Eye (tissue), 1 donor: ENCODE measurements at regions not wholly inside any gene's neighbourhood (a gene's known extent, or its start where the extent isn't known, plus 50 kb on each side); places are given as distances from the start of the nearest gene placed in this dataset.
"Not testable (repeated sequence)": the region's sequence is repeated elsewhere in the genome, so short reads cannot be mapped to it uniquely, and the experiment has no call there.

Experiments
- DNase-seq: peaks from one replicate; pipeline ENCODE4 v3.0.0-alpha.2; 2015

DNA sequence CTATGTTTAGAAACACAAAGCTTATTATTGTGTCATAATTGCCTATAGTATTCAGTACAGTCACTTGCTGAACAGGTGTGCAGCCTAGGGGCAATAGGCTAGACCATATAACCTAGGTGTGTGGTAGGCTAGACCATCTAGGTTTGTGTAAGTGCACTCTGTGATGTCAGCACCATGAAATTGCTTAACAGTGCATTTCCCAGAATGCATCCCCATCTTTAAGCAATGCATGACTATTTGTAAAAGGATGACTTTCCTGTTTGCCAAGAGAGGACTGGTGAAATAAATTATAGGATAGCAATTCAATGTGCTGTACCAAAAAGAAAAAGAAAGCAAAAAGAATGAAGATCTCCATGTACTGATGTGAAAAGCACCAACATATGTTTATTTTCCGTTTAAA lies 288.7 kb upstream of the AUTS2 start:
- no peak for DNase-seq

DNA sequence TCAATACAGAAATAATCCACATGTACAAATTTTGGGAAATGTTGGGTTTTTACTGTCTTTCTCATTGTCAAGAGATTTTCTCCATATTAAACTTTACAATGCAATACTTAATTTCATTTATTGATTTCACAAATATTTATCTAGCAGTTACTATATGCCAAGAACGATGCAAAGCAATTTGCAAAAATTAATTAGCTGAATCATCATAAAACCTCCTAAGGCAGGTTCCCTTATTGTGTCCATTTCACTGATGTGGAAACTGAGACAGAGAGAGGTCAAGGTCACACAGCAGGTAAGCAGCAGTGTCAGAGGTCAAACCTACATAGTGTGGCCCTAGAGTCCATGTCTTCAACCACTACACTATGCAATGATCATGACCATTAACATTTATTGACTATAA lies 286.8 kb upstream of the AUTS2 start:
- DNase-seq, result no peak

DNA sequence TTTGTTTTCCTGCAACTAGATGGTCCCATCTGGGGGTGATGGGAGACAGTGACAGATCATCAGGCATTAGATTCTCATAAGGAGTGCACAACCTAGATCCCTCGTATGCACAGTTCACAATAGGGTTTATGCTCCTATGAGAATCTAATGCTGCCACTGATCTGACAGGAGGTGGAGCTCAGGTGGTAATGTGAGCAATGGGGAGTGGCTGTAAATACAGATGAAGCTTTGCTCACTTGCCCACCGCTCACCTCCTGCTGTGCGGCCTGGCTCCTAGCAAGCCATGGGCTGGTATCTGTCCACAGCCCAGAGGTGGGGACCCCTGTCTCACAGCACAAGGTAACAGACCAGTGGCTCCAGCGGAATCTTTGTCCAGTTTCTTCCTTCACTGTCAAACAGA lies 284.4 kb upstream of the AUTS2 start:
- not testable (repeated sequence) for DNase-seq

DNA sequence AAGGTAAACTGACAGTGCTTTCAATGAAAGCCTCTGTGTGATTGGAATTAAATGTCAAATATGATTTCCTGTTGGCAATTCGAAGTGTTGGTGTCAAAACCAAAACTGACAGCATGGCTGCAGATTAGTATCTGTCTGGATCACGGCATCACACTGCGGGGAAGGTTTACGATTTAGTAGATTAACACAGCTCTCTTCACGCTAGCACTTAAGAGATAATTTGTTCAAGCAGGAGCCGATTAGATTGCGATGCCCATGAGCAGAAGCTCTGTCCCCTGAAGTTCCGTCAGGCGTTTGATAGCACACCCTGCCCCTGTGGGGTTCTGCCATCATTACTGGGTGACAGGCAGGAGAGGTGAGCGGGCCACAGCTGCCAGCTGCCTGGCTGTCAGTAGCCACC lies 279.5 kb upstream of the AUTS2 start:
- DNase-seq, result peak; percentile 36

DNA sequence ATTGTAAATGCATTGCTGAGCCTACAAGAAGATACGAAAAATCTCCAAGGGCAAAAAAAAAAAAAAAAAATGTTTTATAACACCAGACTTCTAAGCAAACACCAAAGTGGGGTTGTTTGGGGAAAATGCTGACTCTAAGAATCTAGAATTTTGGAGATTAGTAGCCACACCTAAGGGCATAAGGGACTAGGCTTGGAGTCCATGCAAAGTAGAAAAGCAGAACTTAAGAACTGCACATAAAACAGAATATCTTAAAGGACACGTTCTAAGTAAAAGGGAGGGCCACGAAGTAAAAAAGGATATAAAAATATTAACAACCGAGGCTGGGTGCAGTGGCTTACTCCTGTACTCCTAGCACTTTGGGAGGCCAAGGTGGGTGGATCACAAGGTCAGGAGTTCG lies 269.8 kb upstream of the AUTS2 start:
- no peak for DNase-seq

DNA sequence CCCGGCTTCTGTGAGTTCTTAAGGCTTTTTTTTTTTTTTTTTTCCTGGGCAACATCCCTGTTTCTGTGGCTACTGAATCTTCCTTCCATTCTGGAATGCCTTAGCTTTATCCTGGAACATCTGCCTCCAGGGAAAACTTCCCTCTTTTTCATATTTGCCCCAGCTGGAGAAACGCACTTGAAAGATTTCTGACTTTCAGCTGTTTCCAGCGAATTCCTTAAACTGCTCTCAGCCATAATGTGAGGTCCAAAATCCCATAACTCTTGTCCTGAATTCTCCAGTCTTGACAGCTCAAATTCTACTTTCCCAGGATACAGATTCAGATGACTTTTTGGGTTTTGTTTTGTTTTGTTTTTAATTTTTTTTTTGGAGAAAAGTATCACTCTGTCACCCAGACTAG lies 263.6 kb upstream of the AUTS2 start:
- no peak for DNase-seq

DNA sequence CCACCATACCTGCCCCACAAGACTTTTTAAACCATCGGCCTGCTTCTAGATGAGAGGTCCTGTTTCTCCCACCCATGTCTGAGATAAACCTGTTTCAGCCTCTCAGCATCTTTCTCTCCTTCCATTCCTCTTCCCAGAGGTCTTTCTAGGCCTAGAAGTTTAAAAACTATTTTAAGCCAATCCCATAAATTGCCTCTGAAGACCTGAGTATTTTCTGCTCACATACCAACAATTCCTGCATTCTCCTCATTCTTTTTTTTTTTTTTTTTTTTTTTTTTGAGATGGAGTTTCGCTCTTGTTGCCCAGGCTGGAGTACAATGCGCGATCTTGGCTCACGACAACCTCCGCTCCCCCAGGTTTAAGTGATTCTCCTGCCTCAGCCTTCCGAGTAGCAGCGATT lies 262.9 kb upstream of the AUTS2 start:
- DNase-seq, result no peak

DNA sequence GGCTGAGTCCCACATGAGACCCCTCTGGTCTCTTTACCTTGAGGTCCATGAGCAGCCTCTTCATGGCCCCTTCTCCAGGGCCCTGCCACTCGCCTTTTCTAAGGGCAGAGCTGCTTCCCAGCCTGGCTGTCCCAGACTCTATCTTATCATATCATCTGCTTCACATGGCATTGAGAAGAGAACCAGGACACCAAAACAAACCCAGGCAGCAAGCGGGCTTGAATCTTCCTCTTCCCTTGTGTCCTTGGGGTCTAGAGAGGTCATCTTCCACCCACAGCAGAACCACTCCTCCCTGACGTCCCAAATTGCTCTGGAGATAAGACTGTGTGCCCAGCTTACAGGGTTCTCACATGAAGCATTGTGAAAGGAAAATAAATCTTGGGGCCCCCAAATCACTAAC lies 261.3 kb upstream of the AUTS2 start:
- DNase-seq, result no peak

DNA sequence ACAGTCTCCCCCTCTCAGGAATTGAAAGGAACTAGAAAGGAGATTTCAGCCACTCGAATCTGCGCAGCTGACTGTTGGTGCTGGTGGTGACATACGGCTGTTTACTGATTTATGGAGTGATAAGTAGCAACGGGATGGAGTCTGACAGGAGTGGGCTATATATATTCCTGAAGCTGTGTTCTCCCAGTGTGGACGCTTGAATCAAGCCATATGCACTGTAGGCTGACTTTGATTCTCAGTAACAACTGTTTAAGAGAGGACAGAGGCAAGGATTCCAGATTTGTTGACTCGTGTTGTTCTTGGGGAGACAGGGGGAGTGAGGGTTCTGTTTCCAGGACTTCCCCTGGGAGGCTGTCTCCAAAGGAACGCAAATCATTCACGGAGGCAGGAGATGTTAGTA lies 260.1 kb upstream of the AUTS2 start:
- DNase-seq, result no peak

DNA sequence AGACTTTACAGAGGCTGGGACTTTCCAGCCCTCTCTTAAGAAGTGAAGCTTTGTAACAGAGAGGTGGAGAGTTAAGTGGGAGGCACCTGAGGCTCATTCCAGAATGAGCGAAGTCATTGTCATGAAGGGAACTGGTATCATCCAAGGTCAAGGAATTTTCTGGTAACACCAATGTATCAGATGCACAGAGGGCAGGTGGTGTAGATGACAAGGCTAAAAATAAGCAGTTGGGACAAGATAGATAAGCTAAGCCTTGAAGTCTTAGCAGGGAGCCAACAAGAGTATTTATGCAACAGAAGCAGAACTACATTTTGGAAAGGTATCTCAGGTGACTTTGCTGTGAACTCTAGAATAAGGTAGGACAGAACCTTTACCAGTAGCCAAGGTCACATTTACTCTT lies 257.0 kb upstream of the AUTS2 start:
- DNase-seq, result no peak

DNA sequence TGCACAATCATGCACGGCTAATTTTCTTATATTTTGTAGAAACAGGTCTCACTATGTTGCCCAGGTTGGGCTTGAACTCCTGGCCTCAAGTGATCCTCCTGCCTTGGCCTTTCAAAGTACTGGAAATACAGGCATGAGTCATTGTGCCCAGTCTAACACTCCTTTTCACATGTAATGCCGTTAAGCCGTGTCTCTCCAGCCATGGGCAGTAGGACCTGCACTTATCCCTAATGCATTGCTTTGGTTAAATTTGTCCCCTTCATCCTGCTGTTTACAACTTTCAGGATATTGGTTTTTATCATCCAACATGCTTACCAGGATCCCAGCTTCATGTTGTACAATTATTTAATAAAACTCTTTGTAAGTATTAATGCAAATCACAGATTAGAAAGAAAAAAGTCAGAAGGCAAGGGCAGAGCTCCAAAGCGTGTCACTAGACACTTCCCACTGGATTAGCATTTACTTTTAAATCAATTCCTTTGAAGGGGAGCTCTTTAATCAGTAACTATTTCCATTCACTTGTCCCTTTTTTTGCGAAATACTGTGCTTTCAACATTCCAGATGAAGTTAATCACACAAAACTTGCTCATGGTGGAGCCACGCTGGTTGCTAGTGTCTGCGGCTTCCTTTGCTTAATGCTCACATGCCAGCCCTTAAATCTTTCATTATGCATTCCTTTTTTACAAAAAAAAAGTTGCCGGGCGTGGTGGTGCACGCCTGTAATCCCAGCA lies 256.0 kb upstream of the AUTS2 start:
- DNase-seq, result no peak

DNA sequence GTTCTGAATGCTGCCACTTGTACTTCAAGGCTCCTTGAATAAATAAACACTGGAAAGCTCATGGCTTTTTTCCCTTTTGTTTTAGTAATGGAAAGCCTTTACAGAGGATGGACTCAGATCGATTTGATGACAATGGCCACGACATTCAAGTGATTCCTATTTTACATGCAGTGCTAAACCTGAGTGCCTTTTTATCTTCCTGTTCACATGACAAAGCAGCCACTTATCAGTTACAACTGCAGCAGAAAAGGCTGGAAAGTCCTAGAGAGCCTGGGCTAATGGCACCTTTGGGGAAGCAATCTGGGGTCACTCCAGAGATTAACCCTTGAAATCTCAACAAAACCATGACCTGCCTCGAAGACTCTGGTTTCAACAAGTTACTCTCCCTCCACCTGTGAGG lies 249.0 kb upstream of the AUTS2 start:
- no peak for DNase-seq

DNA sequence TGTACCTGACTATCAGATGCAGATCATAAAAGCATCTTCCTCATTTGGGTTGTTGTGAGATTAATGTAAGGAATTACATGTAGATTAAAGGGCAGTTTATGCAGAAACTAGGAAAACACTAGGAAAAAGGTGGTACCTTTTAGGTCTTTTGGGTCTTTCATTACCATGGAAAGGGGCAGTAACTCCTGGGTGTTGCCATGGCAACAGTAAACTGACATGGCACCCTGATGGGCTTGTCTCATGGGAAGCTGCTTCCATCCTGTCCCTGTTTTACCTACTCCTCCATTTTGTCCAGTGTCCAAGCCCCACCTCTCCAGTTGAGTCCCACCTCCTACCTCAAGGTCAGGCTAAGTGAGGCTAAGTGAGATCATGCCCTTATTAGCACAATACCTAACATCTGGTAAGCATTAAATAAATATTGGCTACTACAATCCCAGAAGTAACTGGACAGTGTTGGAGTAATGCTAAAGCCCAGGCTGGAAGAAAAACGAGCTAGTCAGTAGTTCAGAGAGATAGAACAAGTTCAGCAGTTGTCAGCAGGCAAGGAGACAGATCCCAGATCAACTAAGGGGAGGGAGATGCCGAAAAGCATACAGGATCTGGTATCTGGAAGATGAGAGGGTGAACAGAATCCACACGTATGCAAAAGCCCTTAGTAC lies 240.0 kb upstream of the AUTS2 start:
- DNase-seq, result no peak

DNA sequence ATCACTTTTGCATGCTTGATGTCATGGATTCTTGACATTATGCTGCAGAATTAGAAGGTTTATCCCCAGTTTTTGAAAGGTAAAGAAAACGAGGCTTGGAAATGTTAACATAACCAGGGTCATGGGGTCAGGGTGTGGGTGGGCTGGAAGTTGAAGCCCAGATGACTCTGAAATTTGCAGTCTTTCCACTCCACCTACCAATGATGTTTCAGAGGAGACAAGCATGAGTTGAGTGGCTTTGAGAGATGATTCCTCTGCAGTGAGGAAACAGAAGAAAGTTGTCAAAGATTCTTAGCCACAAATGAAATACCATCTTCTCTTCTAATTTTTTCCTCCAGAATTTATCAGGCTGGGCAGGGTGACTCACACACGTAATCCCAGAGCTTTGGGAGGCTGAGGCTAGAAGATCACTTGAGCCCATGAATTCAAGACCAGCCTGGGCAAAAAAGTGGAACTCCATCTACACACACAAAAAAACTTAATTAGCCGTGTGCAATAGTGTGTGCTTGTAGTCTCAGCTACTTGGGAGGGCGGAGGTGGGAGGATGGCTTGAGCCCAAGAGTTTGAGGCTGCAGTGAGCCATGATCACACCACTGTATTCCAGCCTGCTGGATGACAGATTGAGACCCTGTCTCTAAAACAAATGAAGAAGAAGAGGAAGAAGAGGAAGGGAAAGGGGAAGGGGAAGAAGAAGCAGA lies 239.1 kb upstream of the AUTS2 start:
- DNase-seq, result no peak

DNA sequence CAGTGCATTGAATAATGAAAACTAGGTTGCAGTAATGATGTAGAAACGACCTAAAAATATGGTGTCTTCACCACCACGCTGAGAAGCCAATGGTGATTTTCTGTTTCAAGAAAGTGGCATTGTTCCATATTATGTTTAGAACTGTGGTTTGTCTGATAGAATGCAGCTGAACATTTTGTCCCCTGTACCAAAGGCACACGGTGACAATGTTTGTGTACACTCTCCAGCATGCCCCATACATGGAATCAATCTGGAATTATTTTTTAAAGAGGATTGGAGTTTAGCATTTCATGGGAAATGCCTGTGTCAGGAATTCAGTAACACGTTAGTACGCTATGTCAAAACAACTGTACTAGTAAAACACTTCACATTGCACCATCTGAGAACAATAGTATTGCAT lies 237.4 kb upstream of the AUTS2 start:
- DNase-seq, result no peak

DNA sequence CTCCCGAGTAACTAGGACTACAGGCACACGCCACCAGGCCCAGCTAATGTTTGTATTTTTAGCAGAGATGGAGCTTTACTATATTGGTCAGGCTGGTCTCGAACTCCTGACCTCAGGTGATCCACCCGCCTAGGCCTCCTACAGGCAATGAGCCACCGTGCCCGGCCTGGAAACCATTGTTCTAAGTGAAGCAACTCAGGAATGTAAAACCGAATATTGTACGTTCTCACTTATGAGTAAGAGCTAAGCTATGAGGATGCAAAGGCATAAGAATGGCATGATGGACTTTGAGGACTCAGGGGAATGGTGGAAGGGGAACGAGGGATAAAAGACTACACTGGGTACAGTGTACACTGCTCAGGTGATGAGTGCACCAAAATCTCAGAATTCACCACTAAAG lies 235.1 kb upstream of the AUTS2 start:
- DNase-seq, result no peak

DNA sequence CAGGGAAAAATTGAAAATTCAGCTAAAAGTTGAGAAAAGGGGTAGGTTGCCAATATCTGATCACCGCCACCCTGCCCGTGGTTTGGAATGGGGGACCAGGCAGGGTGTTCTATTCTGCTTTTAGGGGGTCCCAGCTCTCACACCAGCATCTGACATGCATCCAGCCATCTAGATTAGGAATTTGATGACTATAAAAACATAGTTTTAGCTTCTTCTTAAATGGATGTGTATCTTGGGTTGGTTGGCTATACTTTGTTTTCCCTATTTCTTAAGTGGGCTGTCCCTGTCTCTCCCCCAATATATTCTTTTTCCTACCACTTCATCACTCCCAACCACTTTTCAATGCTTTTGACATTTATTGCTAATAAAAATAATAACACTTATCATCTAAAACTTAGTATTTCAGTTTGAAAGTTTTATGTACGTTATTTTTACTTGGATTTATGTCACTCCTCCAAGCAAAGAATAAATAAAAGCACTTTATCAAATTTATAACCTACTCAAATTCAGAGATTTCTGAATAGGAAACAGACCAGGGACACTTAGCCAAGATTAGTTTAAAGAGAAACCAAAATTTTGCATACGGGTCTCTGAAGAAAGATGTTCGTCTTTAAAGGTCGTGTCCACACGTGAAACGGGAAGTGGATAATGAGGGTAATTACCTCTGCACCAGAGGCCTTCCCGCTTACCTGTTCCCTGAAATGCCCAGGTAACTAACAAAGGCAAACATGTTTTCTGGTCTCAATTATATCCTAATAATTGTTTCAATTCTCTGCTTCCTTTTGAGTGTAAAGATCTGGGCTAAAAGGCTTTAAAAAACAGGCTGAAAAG lies 233.2 kb upstream of the AUTS2 start:
- peak; percentile 62 for DNase-seq

DNA sequence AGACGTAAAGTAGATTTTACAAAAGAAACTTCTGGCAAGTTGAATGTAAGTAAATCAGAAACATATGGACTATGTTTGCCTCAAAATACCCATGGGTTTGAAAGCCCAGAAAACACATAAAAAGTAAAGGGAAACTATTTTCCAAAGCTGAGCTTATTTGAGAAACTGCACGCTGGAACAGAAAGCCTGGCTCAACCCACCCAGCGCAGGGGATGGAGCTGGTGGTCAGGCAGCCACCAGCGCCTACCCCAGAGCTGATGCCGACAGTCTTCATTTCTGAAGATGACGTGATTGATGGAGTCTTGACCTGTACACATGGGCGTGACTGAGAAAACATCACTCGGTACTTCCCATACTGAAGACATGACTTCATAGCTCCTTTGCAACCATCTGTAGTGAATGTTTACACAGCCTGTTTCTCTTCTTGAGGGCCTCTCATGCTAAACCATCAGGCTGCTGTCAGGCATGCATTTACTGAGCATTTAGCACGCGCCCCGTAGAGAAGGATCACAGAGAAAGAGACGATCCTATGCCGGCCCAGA lies 232.6 kb upstream of the AUTS2 start:
- peak; percentile 66 for DNase-seq

DNA sequence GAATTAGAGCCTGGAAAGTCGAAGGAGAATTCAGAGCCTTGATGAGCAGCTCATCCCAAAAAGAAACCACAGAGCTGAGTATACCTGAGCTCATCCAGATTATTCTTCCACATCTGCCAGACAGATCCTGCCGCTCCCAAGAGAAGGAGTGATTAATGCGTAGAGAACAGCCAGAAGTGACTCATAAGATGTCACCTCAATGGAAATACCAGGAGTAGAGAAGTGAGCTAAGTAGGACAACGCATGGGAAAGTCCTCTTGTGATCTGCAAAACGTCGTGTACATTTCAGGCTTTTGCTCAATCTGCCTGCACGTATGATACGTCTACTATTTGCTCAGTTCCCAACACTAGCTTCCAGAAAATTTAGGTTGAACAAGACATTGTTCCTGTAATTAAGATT lies 230.5 kb upstream of the AUTS2 start:
- DNase-seq, result no peak

DNA sequence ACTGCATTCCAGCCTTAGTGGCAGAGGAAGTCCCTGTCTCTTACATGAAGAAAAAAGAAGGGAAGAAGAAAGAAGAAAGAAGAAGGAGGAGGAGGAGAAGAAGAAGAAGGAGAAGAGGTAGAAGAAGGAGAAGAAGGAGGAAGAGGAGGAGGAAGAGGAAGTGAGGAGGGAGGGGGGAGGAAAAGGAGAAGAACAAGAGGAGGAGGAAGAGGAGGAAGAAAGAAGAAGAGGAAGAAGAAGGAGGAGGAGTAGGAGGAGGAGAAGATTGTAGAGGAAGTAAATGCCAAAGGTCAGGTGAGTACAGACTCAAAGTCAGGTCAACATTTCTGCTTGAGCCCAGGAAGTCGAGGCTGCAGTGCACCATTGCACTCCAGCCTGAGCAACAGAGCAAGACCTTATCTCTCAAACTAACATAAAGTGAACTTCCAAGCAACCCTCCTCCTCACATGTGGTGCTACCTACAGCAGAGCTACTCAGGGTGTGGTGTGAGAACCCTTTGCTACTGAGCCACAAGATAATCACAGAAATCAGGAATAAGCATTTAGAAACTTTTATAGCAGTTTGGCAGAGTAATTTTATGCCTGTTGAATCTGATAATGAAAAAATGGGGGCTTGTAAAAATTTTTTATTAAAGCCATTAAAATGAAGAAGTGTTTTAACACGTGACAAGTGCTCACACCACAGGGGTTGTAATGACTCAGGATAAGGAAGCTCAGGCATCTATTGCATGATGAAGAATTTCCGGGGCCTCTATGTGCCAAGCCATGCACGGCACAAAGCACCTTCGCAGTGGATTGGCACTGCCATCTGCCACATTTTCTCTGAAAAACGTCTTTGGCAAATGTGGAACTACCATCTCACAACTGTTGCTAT lies 224.9 kb upstream of the AUTS2 start:
- DNase-seq, result no peak

DNA sequence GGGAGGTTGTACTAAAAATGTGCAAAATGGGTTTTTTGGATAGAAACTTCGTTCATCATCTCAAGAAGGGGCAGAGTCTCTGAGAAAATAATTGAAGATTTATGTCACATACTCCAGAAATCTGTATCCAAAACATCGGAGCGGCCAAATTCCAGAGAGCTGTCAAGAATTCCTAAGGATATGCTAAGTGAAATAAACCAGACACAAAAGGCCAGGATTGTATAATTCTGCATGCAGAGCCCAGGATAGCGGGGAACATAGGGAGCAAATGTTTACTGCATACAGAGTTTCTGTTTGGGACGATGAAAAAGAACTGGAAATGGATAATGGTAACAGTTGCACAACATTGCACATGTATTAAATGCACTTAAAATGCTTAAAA lies 224.2 kb upstream of the AUTS2 start:
- peak; percentile 54 for DNase-seq

DNA sequence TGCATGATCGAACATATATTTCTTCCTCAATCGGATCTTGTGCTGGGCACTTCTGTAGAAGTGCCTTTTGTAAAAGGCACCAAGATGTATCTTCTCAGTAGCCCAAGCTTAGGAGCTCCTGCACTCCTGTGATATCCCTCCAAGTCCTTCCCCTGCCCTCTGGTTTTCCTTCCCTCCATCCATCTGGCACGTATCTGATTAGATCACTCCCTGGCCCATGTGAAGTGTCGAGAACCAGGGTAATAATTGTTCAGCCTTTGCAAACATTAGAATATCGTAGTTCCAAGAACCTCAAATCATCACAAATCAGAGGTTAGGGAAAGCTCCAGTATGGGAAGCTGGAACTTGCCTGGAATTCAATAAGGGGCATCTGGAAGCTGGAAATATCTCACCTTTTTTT lies 221.1 kb upstream of the AUTS2 start:
- no peak for DNase-seq
